ENCODE measurements at regions not wholly inside any gene's neighbourhood (a gene's known extent, or its start where the extent isn't known, plus 50 kb on each side); places are given as distances from the start of the nearest gene placed in this dataset.

DNA sequence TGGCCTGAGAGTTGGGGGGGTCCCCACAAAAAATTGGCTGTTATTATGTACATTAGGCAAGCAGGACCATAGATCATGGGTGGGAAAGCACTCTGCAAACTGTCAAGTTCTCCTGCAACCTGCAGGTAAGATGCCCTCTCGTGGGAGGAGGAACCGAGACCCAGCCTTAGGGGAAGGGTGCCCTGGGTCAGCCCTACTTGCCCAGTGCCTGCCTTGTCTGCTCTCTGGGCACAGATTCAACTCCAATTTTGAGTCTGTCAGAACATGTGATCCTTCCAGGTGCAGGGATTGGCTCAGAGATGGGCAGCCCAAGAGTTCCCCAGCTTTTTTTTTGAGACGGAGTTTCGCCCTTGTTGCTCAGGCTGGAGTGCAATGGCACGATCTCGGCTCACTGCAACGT, 99.2 kb downstream of the PLXNA1 start:
- TF ChIP-seq EZH2phosphoT487 (IDR thresholded peaks at IDR 0.05; ENCODE audit: insufficient read depth, low read depth) (no peak), EZH2 (IDR thresholded peaks at IDR 0.05; ENCODE audit: insufficient read depth, poor library complexity, severe bottlenecking) (no peak)
